ENCODE measurements at regions not wholly inside any gene's neighbourhood (a gene's known extent, or its start where the extent isn't known, plus 50 kb on each side); places are given as distances from the start of the nearest gene placed in this dataset.
"Not testable (repeated sequence)": the region's sequence is repeated elsewhere in the genome, so short reads cannot be mapped to it uniquely, and the experiment has no call there.

DNA sequence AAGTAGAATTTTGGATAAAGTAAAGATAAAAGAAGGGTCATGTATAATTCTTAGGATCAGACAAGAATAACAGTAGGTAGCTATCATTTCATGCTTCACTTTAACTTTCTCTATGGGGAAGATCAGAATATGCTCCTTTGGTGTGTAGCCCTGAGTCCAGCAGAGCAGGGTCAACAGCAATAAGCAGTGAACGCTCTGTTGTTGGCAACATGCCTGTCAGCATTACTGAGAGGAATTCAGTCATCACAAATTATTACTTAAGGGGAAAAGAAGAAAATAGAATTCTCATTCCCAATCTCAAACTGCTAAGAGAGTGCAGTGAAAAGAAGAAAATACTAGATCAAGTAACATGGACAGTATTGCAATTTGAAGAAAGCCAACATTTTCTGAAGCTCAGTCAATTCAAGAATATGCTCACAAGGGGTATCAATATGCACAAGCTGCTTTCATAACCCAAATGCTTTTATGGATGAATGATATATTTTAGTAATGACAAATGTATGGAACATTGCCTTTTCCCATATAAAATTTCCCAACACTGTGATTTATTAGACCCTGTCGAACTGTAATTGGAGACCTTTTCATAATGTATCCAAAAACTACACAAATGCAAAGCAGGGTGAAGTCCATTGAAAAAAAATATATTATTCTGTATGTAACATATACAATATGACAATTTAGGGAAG, 1359.4 kb downstream of the EFNA5 start:
- DNase-seq, result no peak

DNA sequence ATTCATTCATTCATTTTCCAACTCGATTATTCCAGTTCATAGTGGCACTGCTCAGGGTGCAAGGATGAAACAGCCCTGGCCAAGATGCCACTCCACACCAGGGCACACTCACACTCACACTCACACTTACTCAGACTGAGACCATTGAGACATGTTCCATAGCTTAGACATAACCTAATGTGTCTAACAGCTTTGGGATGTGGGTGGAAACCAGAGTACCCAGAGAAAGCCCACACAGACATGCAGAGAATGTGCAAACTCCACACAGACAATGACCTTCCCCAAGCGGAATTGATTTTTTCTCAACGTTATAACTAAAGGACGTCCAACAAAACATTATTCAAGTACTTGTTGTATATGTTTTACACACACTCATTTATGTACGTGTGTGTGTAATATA, 1363.5 kb downstream of the EFNA5 start:
- no peak for DNase-seq

GRCh38 chr5:106306313-106307028, 1364.3 kb downstream of the EFNA5 start:
- no peak for DNase-seq

DNA sequence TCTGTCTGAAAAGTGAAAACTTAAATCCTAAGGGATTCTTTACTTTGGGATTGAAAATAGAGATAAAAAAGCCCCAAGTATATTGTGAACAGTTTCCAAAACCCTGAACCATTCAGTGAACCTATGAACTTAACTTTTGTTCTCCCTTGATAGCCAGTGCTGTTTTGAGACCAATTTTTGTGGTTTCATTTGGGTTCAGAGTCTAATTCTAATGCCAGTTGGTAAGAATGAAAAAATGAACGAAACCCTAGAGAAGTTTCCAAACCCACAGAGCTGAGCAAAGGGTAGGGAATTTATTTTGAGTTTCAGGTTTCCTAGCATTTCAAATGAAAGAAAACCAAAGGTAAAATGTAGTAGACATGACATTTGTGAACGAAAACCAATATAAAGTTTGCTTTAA, 1366.8 kb downstream of the EFNA5 start:
- no peak for DNase-seq

DNA sequence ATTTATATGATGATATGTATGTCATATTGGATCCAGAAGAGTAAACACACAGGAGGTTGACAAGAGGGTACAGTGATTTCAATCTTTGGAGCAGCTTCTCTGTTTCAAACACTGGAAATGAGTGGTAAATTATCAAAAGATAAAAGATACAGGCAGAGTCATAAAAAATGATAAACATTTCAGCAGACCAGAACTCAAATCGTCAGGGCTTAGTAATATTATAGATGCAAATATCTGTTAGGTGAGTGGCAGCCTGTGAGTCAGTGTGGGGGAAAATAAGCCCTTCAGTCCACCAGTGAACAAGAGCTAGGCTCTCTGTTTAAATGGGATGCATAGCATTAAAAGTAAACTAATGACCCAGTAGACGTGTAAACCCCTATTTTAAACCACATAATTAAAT, 1378.1 kb downstream of the EFNA5 start:
- DNase-seq, result no peak

DNA sequence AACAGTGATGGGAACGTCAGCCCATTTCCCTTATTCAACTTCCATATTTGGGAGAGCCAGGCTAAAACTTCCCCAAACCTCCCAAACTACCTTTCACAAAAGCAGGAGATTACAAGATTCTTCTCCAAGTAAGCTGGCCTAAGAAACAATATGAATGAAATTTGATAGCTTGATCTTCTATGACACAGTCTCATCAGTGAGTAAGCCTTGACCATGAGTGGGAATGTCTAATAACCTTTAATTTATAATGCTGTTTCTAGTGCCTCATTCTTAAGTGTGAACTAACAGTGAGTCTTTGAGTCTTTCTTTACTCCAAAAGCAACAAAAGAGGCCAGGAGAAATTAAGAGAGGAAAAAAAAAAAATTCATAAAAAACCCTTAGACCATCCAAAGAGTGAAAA, 1379.9 kb downstream of the EFNA5 start:
- no peak for DNase-seq

- DNase-seq, result no peak
Measured at GRCh38 chr5:106288979-106289378, 1381.8 kb downstream of the EFNA5 start.

- DNase-seq, result no peak
Measured at GRCh38 chr5:106277540-106278096, 1393.1 kb downstream of the EFNA5 start.

- no peak for DNase-seq
Measured at GRCh38 chr5:106269252-106269843, 1401.4 kb downstream of the EFNA5 start.

- DNase-seq, result no peak
Measured at GRCh38 chr5:106267256-106267655, 1403.5 kb downstream of the EFNA5 start.

GRCh38 chr5:106262395-106262794, 1408.3 kb downstream of the EFNA5 start:
- DNase-seq, result no peak

DNA sequence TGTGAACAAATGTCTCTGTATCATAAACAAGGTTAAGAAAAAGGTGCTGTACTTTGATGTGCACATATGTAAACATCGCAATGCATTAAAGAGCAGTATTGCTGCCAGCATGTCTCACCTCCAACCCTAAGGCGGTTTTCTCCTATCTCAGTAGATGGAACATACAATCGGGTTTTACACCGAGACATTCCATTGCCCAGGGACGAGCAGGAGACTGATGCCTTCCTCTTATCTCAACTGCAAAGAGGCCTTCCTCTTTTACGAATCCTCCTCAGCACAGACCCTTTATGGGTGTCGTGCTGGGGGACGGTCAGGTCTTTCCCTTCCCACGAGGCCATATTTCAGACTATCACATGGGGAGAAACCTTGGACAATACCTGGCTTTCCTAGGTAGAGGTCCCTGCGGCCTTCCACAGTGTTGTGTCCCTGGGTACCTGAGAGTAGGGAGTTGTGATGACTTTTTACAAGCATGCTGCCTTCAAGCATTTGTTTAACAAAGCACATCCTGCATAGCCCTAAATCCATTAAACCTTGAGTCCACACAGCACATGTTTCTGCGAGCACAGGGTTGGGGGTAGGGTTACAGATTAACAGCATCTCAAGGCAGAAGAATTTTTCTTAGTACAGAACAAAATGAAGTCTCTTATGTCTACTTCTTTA, 1411.2 kb downstream of the EFNA5 start:
- DNase-seq, result not testable (repeated sequence)

- DNase-seq, result no peak
Measured at GRCh38 chr5:106258591-106259125, 1412.1 kb downstream of the EFNA5 start.

GRCh38 chr5:106254784-106255183, 1416.0 kb downstream of the EFNA5 start:
- no peak for DNase-seq

GRCh38 chr5:106246044-106246745, 1424.5 kb downstream of the EFNA5 start:
- DNase-seq, result not testable (repeated sequence)

DNA sequence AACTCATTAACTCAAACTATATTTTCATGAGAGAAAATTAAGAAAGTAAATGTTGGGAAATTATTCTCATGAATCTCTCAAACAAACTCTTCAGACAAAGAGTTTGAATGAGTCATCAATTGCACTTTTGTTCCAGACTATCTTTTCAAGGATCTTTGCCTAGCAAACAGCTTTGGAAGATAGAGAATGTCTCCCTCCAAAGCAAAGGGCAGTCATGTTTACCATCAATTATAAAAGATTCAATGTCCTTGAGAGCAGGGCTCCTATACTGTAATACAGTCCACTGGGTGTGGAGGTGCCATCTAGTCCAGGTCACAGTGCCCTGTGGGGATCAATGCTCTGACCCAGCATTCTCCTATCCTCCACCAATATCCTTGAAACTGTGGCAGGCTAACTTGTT, 1429.3 kb downstream of the EFNA5 start:
- DNase-seq, result no peak

DNA sequence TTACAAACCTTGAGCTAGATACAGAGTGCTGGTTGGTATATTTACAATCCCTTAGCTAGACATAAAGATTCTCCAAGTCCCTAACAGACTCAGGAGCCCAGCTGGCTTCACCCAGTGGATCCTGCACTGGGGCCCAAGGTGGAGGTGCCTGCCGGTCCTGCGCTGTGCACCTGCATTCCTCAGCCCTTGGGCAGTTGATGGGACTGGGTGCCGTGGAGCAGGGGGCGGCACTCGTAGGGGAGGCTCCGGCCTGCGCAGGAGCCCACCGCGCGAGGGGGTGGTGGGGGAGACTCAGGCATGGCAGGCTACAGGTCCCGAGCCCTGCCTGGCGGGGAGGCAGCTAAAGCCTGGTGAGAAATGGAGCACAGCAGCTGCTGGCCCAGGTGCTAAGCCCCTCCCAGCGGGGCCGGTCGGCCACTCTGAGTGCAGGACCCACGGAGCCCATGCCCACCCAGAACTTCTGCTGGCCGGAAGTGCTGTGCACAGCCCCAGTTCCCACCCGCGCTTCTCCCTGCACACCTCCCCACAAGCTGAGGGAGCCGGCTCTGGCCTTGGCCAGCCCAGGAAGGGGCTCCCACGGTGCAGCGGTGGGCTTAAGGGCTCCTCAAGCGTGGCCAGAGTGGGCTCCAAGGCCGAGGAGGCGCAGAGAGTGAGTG, 1464.7 kb downstream of the EFNA5 start:
- no peak for DNase-seq

DNA sequence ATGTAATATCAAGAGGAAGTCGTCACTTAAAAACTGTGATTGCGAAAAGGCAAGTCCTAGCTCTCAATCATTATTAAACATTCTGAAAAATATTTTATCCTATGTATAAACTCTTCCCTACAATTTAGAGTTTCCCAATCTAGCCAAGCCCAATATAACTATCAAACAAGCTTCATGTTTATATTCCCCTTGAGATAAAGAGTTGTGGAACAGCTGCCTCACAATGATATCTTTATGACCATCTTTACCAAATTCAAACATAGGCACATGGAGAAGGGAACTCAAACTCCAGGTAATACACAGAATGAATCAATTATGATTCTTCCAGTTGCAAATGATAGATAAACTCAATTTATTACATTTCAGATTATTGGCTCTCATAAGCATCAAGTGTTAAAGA, 1468.7 kb downstream of the EFNA5 start:
- no peak for DNase-seq

DNA sequence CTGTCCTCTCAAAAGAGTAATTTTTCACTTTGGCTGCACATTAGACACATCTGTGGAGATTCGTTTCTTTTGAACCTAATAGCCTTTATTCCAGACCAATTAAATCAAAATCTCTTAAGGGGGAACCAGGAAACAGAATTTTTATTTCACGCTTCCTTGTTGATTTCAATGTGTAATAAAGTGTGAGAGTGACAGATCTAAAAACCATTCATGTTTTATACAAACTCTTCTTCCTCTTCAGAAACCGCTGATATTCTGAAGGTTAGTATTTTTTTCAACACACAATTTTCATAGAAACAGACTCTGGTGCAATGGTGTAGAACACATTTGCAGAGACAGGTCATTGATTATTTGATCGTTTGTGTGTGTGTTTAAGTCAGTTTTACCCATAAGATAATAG, 1469.8 kb downstream of the EFNA5 start:
- no peak for DNase-seq

DNA sequence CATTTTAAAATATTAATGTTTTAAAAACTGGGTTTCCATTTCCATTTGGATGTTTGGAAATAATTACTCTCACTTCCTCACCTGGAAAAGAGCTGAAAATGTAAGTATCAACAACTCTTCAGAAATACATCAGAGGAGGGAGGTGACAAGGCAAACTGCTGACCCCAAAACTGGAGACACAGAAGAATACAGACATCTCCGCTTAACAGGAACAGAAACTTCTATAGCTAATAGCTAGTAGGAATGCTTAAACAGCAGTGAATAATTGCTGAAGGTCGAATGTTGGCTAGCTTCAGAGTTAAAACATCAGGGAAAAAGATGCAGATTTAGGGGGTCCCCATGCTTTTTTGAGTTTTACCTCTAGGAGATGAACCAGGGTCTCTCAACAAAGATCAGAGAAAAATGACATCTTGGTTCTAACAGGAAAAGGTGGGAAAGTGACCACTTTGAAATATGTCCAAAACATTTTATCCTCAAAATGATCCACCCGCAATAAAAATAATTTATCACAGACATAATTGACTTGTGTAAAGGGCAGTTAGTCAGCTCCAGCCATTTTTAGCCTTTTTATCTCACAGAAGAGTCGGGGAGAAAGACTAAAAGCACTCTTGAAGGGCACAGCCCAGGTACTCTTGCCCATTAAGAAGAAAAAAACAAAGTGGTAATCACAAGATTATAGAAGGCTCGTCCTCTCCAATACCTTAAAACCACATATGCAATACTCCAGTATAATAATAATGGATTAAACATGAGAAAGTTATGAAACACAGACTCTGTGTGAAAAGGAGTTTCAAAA, 1474.9 kb downstream of the EFNA5 start:
- DNase-seq, result no peak

All from right kidney (tissue), 1 donor.